ENCODE measurements at regions not wholly inside any gene's neighbourhood (a gene's known extent, or its start where the extent isn't known, plus 50 kb on each side); places are given as distances from the start of the nearest gene placed in this dataset.

GRCh38 chr5:23613566-23613965 lies 106.2 kb downstream of the PRDM9 start:
- Mint-ChIP-seq H3K4me1 (no peaks in the 10 kb centered on the region), H3K27ac (no peak overlapping the region), H3K4me3 (no peak overlapping the region), H3K27me3 (ENCODE audit: low read depth) (no peaks in the 10 kb centered on the region), H3K36me3 (no peaks in the 10 kb centered on the region), H3K9me3 (peaks cover 27% of the 10 kb centered on the region)
- no peak for TF ChIP-seq CTCF (IDR thresholded peaks at IDR 0.05; ENCODE audit: unreplicated experiment)
- no peak for DNase-seq (ENCODE audit: low spot score in 2 of 2, unreplicated experiment in 2 of 2)

- H3K4me3 Mint-ChIP-seq: no peak overlapping the region
- H3K36me3 Mint-ChIP-seq: no peaks in the 10 kb centered on the region
- no peak for TF ChIP-seq CTCF (IDR thresholded peaks at IDR 0.05; ENCODE audit: unreplicated experiment)
- no peaks in the 10 kb centered on the region for H3K4me1 Mint-ChIP-seq
- peaks cover 23% of the 10 kb centered on the region for H3K9me3 Mint-ChIP-seq
- no peaks in the 10 kb centered on the region for H3K27me3 Mint-ChIP-seq (ENCODE audit: low read depth)
- no peak overlapping the region for H3K27ac Mint-ChIP-seq
- no peak for DNase-seq (ENCODE audit: low spot score in 2 of 2, unreplicated experiment in 2 of 2)
These were observed 107.0 kb downstream of the PRDM9 start for GRCh38 chr5:23614422-23614821.

- H3K36me3 Mint-ChIP-seq: no peaks in the 10 kb centered on the region
- H3K4me3 Mint-ChIP-seq: no peak overlapping the region
- H3K27me3 Mint-ChIP-seq (ENCODE audit: low read depth): no peaks in the 10 kb centered on the region
- no peaks in the 10 kb centered on the region for H3K9me3 Mint-ChIP-seq
- no peak for DNase-seq (ENCODE audit: low spot score in 2 of 2, unreplicated experiment in 2 of 2)
- no peaks in the 10 kb centered on the region for H3K4me1 Mint-ChIP-seq
- H3K27ac Mint-ChIP-seq: no peak overlapping the region
- TF ChIP-seq CTCF (IDR thresholded peaks at IDR 0.05; ENCODE audit: unreplicated experiment): no peak
These were observed 119.6 kb downstream of the PRDM9 start for GRCh38 chr5:23626961-23627360.

- no peak for TF ChIP-seq CTCF (IDR thresholded peaks at IDR 0.05; ENCODE audit: unreplicated experiment)
- Mint-ChIP-seq H3K27me3 (ENCODE audit: low read depth) (no peaks in the 10 kb centered on the region), H3K9me3 (no peaks in the 10 kb centered on the region), H3K36me3 (no peaks in the 10 kb centered on the region), H3K27ac (no peak overlapping the region), H3K4me3 (no peak overlapping the region), H3K4me1 (no peaks in the 10 kb centered on the region)
- DNase-seq (ENCODE audit: low spot score in 2 of 2, unreplicated experiment in 2 of 2): no peak
These were observed 120.6 kb downstream of the PRDM9 start for GRCh38 chr5:23627976-23628375.

GRCh38 chr5:23629396-23629795 lies 122.0 kb downstream of the PRDM9 start:
- Mint-ChIP-seq H3K9me3 (no peaks in the 10 kb centered on the region), H3K27ac (no peak overlapping the region), H3K4me3 (no peak overlapping the region), H3K36me3 (no peaks in the 10 kb centered on the region), H3K27me3 (ENCODE audit: low read depth) (no peaks in the 10 kb centered on the region), H3K4me1 (no peaks in the 10 kb centered on the region)
- no peak for TF ChIP-seq CTCF (IDR thresholded peaks at IDR 0.05; ENCODE audit: unreplicated experiment)
- DNase-seq (ENCODE audit: low spot score in 2 of 2, unreplicated experiment in 2 of 2): no peak

All from mesothelial cell of epicardium (in vitro differentiated cells).